ENCODE measurements at regions not wholly inside any gene's neighbourhood (a gene's known extent, or its start where the extent isn't known, plus 50 kb on each side); places are given as distances from the start of the nearest gene placed in this dataset.

DNA sequence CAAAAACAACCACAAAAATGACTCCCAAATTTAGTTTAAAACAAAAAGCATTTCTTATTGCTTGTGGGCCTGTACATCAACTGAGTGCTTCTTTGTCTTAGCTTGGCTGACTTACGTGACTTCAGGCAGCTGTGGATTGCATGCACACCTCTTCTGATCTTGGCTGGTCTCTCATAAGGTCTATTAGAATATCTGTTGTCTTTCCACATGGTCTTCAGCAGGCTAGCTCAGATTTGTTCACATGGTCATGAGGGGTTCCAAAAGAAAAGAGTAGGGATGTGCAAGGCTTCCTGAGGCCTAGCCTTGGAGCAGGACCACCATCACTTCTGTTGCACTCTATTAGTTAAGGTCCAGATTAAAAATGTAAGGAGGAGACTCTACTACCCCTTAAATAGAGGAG is 120.1 kb downstream of the LRRC70 start:
- intact Hi-C loops (cut with micrococcal nuclease), result no loop called here
- Mint-ChIP-seq H3K4me3 (ENCODE audit: unreplicated experiment) (no peak overlapping the region), H3K27me3 (ENCODE audit: insufficient read depth, unreplicated experiment) (no peaks in the 10 kb centered on the region), H3K27ac (ENCODE audit: low read depth, unreplicated experiment) (no peak overlapping the region), H3K9me3 (ENCODE audit: unreplicated experiment) (peaks cover 7% of the 10 kb centered on the region), H3K4me1 (ENCODE audit: insufficient read depth, unreplicated experiment) (no peaks in the 10 kb centered on the region), H3K36me3 (ENCODE audit: insufficient read depth, unreplicated experiment) (no peaks in the 10 kb centered on the region)
- ChIA-PET POLR2A (interaction anchor here (1.2 kb wide), 1 partner anchor 131 kb away, joined by 3 read pairs; no protein-coding TSS in a partner anchor), CTCF (interaction anchor here (0.5 to 0.9 kb wide), 3 partner anchors 82 to 1965 kb away, joined by 3 read pairs; no protein-coding TSS in a partner anchor)
- no TSS peak for BruUV-seq (replicated peaks)
- no peak for DNase-seq (ENCODE audit: unreplicated experiment)
- no peak for TF ChIP-seq CTCF (IDR thresholded peaks at IDR 0.05; ENCODE audit: unreplicated experiment)

- Mint-ChIP-seq H3K27ac (ENCODE audit: low read depth, unreplicated experiment) (no peak overlapping the region), H3K4me1 (ENCODE audit: insufficient read depth, unreplicated experiment) (no peaks in the 10 kb centered on the region), H3K36me3 (ENCODE audit: insufficient read depth, unreplicated experiment) (no peaks in the 10 kb centered on the region), H3K9me3 (ENCODE audit: unreplicated experiment) (peaks cover 7% of the 10 kb centered on the region), H3K27me3 (ENCODE audit: insufficient read depth, unreplicated experiment) (no peaks in the 10 kb centered on the region), H3K4me3 (ENCODE audit: unreplicated experiment) (no peak overlapping the region)
- no TSS peak for BruUV-seq (replicated peaks)
- CTCF ChIA-PET, result no interaction called here
- no peak for DNase-seq (ENCODE audit: unreplicated experiment)
- no peak for TF ChIP-seq CTCF (IDR thresholded peaks at IDR 0.05; ENCODE audit: unreplicated experiment)
- intact Hi-C loops (cut with micrococcal nuclease), result no loop called here
- POLR2A ChIA-PET, result no interaction called here
Observed at GRCh38 chr5:62695274-62695673, 116.7 kb downstream of the LRRC70 start.

DNA sequence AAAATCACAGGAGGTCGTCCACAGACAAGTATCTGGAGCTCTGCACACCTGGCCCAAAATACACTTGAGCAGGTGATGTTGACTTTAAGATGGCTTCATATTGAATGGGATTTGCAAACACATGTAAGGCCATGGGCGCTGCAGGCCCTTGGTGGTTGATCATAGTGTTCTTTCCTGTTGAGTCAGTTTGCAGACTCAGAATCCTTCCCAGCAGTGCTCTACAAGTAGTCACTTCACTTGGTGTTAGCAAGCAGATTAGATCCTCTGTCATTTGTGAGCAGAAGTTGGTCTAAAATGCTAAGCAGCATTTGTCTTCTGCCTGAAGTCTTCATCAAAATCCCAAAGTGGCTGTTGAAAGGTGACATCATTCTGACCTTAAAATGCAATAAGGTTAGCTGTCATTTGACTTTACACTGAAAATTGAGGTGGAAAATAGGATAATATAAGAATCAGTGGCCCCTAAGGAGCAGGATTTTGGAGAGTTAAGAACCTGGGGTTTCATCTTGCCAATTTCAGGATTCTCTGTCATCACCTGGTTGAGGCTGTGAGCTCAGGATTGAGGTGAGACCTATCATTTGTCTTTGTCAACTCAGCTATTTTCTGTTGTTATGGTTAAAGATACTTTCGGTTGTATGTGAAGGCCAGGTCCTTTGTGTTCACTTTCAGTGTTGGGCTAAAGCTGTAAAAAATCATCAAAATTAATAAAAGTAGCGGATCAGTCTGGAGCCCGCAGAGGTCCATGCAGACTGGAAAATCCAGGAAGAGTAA is 114.5 kb downstream of the LRRC70 start:
- no TSS peak for BruUV-seq (replicated peaks)
- H3K9me3 Mint-ChIP-seq (ENCODE audit: unreplicated experiment), result peaks cover 7% of the 10 kb centered on the region
- ChIA-PET POLR2A (no interaction called here), CTCF (interaction anchor here (0.6 kb wide), 3 partner anchors 18 to 781 kb away, joined by 3 to 4 read pairs (median 3); no protein-coding TSS in a partner anchor)
- intact Hi-C loops (cut with micrococcal nuclease), result no loop called here
- no peaks in the 10 kb centered on the region for H3K27me3 Mint-ChIP-seq (ENCODE audit: insufficient read depth, unreplicated experiment)
- no peak for TF ChIP-seq CTCF (IDR thresholded peaks at IDR 0.05; ENCODE audit: unreplicated experiment)
- H3K27ac Mint-ChIP-seq (ENCODE audit: low read depth, unreplicated experiment), result no peak overlapping the region
- DNase-seq (ENCODE audit: unreplicated experiment), result no peak
- H3K36me3 Mint-ChIP-seq (ENCODE audit: insufficient read depth, unreplicated experiment), result no peaks in the 10 kb centered on the region
- no peak overlapping the region for H3K4me3 Mint-ChIP-seq (ENCODE audit: unreplicated experiment)
- H3K4me1 Mint-ChIP-seq (ENCODE audit: insufficient read depth, unreplicated experiment), result no peaks in the 10 kb centered on the region

- Mint-ChIP-seq H3K27ac (ENCODE audit: low read depth, unreplicated experiment) (no peak overlapping the region), H3K27me3 (ENCODE audit: insufficient read depth, unreplicated experiment) (no peaks in the 10 kb centered on the region), H3K4me3 (ENCODE audit: unreplicated experiment) (no peak overlapping the region), H3K36me3 (ENCODE audit: insufficient read depth, unreplicated experiment) (no peaks in the 10 kb centered on the region), H3K4me1 (ENCODE audit: insufficient read depth, unreplicated experiment) (no peaks in the 10 kb centered on the region), H3K9me3 (ENCODE audit: unreplicated experiment) (peaks cover 7% of the 10 kb centered on the region)
- intact Hi-C loops (cut with micrococcal nuclease), result no loop called here
- no peak for TF ChIP-seq CTCF (IDR thresholded peaks at IDR 0.05; ENCODE audit: unreplicated experiment)
- BruUV-seq (replicated peaks), result no TSS peak
- ChIA-PET CTCF (no interaction called here), POLR2A (no interaction called here)
- no peak for DNase-seq (ENCODE audit: unreplicated experiment)
Observed at GRCh38 chr5:62691946-62692345, 113.3 kb downstream of the LRRC70 start.

Measured in MCF 10A (cell line).